Limb (tissue), 2 donors: ENCODE measurements at regions not wholly inside any gene's neighbourhood (a gene's known extent, or its start where the extent isn't known, plus 50 kb on each side); places are given as distances from the start of the nearest gene placed in this dataset.

Experiments used
- DNase-seq, 2 donors: peaks; one replicate each; pipeline ENCODE4 v3.0.0-alpha.2; 2016; ENCODE audit errors: extremely low spot score in 2 of 2

DNA sequence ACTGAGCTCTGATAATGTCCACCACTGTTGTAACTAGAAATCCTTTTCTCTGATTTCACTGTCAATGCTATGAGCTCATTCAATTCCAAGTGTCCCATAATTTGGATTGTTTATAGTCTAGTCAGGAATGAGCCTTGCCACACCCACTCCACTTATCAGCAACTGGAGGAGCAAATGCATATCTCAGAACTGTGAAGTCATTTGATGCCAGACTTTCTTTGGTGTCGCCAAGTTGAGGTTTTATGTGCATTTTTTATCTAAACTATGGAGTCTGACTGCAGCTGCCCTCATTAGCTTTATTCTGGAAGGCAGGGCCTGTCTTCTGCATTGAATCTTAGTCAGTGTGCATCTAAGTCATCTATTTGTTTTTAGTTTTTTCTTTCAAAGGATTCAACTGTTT lies 361.3 kb downstream of the PMP22 start:
- no peak for DNase-seq

DNA sequence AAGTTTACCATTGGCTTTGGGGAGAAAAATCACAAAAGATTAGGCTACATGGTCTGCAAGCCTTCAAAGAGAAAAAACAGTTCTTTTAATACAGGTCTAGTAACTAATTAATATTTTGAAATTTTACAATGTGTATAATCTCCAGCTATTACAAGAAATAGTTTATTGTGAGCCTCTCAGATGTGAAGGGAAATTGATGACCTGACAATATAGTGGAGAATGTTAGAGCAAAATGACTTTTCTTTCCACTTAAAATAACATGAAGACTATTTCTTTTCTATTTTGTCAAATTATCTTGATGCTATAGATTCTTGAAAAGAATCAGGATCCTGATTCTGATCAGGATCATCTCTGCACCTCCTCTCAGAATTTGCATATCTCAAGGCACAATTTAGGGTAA lies 362.3 kb downstream of the PMP22 start:
- DNase-seq: no peak

DNA sequence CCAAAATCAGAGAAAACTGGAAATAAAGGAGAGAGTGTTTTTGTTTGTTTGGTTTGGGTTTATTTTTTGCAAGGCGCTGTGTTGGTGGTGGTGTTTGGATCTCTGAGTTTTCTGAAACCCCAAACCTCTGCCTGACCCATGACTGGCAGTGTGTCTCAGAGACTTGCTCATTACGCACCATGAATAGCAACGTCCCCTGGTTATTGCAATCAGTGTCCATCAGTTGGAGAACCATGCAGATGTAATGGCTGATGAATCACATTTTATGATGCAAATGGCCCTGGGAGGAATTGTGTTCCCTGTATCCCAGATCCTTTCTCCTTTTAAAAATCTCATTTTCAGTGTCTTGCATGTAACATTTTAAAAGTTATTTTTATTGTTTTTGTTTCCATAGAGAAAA lies 362.8 kb downstream of the PMP22 start:
- DNase-seq: no peak

DNA sequence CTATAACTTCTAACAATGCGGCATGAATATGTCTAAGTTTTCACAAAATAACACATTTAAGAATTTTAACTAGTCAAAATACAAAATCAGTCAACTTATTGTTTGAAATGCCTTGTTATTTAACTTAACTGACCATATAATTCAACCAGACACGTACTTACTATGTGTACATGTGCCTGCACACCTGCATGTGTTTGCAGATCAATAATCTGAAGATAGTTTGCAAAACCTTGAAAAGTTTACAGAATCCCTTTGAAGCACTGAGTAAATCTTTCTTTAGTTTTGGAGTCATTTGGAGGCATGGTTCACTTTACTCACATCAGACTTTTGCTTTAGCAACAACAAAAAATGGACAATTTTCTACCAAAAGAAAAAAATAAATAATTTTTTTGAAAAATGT lies 363.8 kb downstream of the PMP22 start:
- no peak for DNase-seq

DNA sequence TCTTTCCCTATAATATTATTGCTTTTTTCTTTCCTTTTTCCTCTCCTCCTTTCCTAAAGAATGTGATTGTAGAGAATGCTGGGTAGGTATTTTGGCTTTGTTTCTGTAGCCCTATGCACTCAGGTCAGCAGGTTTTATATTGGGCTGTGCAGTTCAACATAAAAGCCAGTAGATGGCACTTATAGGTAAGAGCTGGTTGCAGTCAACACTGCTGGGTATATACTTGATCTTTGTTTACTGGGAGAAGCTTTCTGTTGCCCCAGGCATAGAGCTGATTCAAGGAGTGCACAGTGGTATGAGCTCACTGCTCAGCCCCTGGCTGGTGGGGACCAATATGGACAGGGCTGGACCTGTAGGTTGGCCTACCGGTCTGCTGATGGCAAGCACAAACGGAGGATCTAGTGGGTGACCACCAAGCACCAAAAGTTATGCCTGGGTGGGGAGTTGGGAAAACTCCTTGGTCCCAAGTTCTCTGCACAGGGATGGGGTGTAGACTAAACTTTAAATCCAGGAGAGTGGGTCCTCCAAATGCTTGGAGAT lies 378.9 kb downstream of the PMP22 start:
- no peak for DNase-seq

DNA sequence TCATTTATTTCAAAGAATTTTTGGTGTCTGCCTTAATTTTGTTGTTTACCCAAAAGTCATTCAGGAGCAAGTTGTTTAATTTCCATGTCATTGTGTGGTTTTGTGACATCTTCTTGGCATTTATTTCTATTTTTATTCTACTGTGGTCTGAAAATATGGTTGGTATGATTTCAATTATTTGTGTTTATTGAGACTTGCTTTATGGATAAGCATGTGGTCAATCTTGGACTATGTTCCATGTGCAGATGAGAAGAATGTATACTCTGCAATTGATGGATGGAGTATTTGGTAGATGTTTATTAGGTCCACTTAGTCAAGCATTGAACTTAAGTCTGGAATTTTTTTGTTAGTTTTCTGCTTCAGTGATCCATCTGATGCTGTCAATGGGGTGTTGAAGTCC lies 383.0 kb downstream of the PMP22 start:
- no peak for DNase-seq

DNA sequence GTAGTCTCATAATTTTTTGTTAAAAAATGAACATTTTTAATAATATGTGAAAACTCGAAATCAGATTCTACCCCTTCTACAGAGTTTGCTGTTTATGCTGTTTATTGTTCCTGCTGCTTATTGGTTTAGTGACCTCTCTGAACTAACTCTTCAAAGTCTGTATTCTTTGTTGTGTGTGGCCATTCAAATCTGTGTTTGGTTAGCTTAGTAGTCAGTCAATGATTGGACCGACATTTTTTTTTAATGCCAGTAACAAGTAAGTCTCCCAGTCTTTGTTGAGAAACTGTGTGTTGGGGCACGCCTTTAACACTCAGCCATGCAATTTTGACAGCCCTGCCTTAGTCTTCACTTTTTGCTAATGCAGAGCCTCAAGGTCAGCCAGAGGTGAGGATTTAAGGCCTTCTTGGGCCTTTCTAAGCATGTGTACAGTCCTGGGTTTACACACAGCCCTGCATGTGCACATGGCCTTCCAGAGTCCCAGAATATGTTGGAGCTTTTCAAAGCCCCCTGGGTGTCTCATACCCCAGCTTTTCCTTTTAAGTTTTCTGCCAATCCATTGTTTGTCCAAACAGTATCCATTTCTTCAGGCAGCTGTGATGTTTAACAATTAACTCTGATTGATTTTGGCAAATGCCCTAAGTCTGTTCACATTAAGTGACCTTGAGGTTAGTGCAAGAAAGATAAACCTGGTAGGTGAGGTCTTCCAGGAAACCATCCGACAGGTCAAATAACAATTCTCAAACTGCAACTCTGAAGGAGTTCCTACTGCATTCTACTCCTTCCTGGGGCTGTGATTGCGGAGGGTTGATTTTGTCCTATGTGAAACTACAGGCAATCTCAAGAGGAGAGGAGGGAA lies 389.3 kb downstream of the PMP22 start:
- no peak for DNase-seq

DNA sequence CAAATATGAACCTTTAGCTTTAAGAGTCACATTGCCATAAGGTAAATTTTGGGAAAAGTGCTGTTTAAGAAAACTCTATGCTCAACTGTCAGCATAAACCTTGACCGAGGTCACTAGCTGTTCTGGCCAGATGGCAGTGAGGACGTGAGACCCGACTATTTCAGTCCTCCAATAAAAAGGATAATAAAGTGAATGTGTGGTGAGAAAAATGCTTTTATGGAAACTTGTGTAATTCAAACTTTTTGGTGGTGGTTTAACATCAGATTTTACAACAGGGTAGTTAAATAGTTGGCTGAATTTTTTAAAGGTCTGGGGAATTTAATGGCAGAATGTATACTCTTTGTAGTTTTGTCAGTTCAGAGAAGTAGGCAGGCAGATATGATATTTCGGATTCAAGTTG lies 391.1 kb downstream of the PMP22 start:
- DNase-seq: no peak

DNA sequence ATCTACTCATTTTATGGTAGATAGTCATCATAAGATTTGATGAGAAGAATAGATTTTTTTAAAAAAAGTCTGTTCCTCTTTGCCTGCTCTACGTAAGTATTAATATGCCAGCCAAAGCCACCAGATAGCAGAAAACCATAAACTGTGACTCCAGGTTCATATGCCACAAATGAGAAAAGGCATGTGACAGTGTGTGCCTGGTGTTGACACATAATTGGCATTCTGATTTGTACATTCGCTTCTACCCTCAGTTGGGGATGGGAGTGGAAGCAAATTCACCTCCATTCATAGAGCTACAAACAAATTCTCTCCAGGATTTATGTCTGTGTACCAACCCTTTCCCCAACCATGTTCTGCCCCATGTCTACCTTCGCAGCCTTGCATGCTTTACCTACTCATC lies 391.6 kb downstream of the PMP22 start:
- no peak for DNase-seq

DNA sequence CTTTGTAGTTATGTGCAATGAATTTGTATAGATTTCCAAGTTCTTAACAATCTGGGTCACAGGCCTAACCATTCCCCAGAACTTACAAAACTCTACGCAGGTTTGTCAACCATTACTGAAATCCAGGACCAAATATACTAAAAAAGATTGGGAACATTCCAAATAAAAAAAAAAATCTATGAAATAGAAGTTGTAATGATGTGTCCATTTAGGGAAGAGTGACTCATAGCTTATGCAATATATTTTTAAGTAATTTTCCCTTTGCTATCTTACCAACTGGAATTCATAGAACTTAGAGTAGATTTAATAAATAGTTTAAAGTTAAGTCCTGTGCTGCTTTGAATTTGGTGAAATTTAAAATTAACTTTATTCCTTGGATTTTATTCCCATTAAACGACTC lies 393.2 kb downstream of the PMP22 start:
- DNase-seq: no peak

DNA sequence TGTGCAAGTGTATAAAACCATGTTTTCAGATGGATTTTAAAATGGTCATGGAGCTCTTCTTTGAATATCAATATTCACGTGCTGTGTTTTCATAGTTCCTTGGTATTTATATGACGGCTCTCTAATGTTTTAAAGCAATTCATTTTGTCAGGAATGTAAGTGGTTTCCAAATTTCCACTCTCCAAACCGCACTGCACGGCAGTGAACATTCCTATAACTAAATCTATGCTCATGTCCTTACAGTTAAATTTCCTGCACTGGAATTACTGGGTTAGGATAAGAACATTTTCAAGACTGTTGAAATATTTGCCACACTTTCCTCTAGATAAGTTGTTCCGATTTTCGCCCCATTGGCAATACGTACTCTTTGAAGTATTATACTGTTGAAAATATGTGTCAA lies 398.9 kb downstream of the PMP22 start:
- peak in 1 of 2 donors; percentile 21 for DNase-seq

DNA sequence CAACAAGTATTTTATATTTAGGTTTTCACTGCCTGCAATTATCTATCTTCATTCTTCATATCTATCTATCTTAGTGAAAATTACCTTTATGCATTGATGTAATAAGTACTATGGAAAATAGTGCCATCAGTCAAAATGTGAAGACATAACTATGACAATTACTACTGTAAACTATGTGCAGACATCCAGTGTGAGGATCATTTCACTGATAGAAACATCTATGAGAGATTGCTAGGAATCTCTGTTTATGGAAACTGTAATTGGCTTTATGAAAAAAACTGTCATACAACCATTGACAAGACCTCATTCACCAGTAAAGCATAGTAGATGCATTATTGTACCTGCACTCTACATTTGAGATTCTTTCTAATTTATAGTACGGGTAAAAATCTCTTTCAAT lies 401.0 kb downstream of the PMP22 start:
- DNase-seq: no peak

DNA sequence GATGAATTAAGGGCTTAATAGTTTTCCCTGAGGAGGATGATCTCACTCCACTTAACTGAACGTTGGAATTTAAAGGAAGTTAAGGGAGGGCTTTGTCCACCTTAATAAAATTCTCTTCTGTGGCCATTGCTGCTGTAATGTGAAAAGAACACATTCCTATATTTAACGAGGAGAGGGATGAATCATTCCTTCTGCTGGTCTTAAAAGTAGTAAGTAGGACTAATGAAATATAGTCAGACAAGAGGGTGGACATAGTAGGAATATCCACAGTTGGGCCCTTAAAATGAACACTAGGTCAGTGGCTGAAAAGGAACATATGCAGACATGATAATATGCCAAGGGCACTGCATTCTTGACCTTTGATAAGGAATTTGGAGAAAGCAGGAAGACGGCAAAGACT lies 405.6 kb downstream of the PMP22 start:
- no peak for DNase-seq

DNA sequence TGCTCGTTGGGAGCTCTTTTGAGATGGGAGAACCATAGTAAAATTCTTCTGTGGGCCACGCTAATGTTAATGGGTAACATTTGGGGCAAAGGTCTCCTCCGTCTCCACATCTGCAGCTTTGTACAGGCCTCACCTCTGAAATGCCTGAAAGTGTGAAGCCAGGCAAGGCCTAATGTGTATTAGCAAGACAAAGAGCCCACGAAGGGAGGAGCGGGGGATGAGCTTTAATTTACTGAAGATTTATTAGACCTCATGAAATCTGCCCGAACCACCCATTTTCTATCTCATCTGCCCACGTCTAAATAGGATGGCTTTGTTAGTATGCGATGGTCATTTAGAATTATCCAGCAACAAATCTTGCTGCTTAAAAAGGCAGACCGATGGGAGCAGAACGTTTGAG lies 408.9 kb downstream of the PMP22 start:
- DNase-seq: no peak

DNA sequence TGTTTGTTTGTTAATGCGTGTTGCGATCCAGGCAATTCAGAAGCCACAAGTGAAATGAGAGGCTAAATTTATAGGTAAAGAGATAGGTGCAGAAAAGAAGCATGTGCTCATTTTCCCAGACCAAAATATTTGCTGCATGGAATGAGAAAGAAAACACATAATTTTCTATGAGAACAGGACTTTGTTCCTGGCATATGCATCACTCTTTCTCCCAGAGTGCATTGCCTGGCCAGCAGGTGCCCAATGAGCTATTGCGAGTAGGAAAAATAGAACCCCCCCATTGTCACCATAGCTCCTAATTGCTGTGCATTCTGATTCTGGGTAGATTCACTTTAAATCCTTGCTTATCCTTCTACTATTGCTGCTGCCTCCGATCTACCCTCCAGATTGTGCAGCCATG lies 410.4 kb downstream of the PMP22 start:
- no peak for DNase-seq

DNA sequence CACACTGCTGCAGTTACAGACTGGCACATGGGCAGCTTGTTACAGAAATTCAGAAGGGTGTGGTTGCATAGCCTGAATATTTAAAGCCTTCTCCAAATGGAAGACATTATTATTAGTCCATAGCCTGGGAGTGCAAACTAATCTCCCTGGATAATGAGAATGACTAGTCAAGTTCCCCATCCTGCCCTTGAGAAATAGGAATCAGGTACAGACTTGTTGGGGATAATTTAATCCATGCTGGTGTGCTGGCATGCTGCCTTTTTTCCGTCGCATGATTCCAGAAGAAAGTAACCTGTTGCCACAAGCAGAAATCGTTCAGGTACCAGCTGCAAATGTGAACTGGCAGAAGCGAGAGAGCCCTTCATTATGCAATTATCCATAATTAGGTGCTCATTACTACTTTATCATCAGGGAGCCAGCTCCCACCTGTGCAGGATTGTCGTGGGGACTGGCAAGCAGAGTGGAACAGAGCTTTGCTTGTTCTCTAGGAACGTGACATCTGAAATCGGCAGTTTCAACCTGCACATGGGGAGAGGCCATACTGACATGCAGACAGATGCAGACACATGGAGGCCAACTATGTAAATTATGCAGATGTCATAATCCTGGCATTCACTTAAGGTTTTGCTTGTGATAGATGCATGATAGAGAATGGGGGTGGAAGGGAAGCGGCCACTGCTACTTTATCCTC lies 419.4 kb downstream of the PMP22 start:
- DNase-seq: no peak

DNA sequence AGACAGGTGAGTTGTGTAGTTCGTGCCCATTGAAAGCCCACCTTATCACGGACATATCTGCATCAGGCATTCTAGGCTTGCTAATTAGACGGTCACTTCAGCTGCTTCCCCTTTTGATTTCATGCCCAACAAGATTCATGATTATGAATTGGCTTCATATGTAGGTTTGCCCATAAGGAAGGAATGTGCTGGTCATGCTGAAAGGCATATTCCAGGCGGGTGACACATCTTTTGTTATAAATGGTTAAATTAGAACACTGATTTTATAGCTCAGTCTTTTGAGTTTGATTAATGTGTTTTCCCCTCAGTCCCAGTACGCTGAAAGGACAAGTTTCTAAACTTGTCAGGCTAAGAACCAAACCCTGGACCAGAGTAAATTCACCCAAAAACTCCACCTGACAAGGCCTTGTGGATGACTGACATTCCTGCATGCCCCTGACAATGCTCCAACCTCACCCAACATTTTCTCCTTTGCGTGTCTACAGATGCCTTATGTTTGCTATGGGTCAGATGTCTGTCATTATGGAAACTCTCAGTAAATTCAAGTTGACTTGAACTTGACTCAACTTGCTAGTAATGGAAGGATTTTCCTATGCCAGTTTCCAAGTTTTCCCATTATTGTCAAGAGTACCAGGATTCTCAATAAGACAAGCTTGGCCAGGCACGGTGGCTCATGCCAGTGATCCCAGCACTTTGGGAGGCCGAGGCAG lies 421.9 kb downstream of the PMP22 start:
- no peak for DNase-seq

DNA sequence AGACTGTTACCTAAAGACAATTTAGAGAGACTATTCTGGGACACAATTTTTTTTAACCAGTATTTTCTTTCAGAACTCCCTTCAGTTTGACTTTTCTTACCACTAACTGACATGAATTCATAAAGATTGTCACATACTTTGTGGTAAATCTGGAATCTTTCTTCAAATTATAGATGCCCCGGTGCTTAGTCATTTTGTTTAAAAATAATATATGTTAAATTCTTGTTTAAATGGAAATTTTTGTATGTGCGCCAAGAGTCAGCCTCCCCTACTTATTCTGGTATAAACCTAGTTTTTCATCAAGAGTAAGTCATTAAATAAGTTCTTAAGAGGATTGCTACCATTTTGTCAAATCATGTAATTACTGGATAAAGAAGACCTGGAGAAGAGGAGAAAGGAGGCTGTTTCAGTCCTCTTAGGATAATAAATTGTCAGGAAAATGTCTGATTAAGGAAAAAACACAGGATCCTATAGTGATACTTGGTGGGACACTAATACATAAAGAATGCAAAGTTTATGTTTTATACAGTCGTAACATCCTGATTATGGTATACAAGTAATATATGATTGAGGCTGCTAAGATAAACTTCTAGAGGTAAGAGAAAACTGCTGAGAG lies 424.4 kb downstream of the PMP22 start:
- no peak for DNase-seq

DNA sequence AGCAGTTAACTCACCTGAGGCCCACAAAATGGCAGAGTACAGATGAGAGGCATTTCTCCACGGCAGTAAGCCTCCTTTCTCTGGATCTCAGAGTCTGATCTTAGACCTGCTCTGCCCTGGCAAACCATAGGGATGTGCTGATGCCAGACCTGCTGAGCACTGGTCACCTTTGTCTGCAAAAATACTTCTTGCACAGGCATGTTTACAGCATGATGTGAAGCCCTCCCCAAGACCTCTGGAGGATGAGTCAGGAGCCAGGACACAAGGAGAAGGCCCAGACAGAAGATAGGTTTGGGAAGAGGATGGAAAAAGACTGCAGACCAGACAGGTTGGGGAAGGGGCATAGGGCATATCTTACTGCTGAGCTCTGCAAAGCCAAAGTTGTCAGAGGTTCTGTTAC lies 426.6 kb downstream of the PMP22 start:
- no peak for DNase-seq

DNA sequence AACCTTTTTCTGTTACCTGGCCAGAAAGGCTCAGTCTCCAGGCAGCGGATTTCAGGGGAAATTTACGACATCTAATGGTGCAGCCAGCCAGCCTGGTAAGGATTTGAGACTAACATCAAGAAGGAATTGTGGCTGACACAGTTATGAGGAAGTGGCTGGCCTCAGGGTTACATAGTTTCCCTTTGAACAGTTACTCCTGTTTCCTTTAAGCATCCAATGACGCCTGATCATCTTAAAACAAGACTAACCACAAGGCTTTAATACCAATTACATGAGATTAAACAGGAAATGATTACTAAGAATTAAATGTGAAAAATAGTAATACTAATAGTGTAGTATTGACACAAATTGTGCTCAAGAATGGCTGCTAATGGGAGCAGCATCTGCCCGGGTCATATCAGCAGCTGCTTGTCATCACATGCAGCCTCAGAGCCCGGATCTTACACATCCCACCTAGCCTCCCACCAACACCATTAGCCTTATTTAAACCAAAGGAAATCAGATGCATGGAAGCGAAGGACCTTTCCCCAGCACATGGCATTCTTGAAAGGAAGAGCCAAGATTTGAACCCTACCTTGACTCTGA lies 431.8 kb downstream of the PMP22 start:
- no peak for DNase-seq

DNA sequence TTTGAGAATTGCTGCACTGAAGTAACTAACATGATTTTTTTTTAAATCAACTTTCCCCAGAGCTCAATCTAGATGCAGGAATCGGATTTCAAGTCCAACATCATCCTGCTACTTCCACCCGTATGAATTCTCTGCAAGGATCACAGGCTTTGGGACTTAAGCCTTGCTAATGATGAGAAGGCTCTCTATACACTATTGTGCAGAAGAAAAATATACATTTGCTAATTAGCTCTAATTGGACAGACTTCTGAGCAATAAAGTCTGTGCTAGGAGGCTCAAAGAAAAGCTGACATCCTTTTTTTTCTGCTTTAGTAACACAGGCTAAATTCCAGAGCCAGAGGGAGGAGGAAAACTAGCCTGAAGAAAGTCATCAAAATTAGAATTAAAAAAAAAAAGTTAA lies 433.6 kb downstream of the PMP22 start:
- no peak for DNase-seq
